ENCODE measurements at regions not wholly inside any gene's neighbourhood (a gene's known extent, or its start where the extent isn't known, plus 50 kb on each side); places are given as distances from the start of the nearest gene placed in this dataset.
"Not testable (repeated sequence)": the region's sequence is repeated elsewhere in the genome, so short reads cannot be mapped to it uniquely, and the experiment has no call there.

- no peak for DNase-seq (ENCODE audit: low spot score)
- no peak for TF ChIP-seq CTCF (IDR thresholded peaks at IDR 0.05; ENCODE audit: extremely low read depth, missing control alignments)
Observed at GRCh38 chr9:135356796-135357195, 122.8 kb upstream of the PPP1R26 start.

- no peak for TF ChIP-seq CTCF (IDR thresholded peaks at IDR 0.05; ENCODE audit: extremely low read depth, missing control alignments)
- no peak for DNase-seq (ENCODE audit: low spot score)
Observed at GRCh38 chr9:135357863-135358551, 121.6 kb upstream of the PPP1R26 start.

- DNase-seq (ENCODE audit: low spot score): no peak
- no peak for TF ChIP-seq CTCF (IDR thresholded peaks at IDR 0.05; ENCODE audit: extremely low read depth, missing control alignments)
Observed at GRCh38 chr9:135358552-135358940, 121.0 kb upstream of the PPP1R26 start.

- TF ChIP-seq CTCF (IDR thresholded peaks at IDR 0.05; ENCODE audit: extremely low read depth, missing control alignments): no peak
- DNase-seq (ENCODE audit: low spot score): no peak
Observed at GRCh38 chr9:135359764-135360163, 119.8 kb upstream of the PPP1R26 start.

- no peak for DNase-seq (ENCODE audit: low spot score)
- no peak for TF ChIP-seq CTCF (IDR thresholded peaks at IDR 0.05; ENCODE audit: extremely low read depth, missing control alignments)
Observed at GRCh38 chr9:135360617-135361016, 119.0 kb upstream of the PPP1R26 start.

GRCh38 chr9:135361668-135362067, 117.9 kb upstream of the PPP1R26 start:
- DNase-seq (ENCODE audit: low spot score): not testable (repeated sequence)

- DNase-seq (ENCODE audit: low spot score): no peak
Observed at GRCh38 chr9:135363596-135363995, 116.0 kb upstream of the PPP1R26 start.

More at GRCh38 chr9:135363596-135363995, 116.0 kb upstream of the PPP1R26 start:
- no peak for TF ChIP-seq CTCF (IDR thresholded peaks at IDR 0.05; ENCODE audit: extremely low read depth, missing control alignments)
